Hypothalamus (tissue), 51 donors: ENCODE measurements at regions not wholly inside any gene's neighbourhood (a gene's known extent, or its start where the extent isn't known, plus 50 kb on each side); places are given as distances from the start of the nearest gene placed in this dataset.
"Not testable (repeated sequence)": the region's sequence is repeated elsewhere in the genome, so short reads cannot be mapped to it uniquely, and the experiment has no call there.

Experiments
- DNase-seq, 51 donors: peaks; one replicate each; lab custom pipeline; 2025; lab: John Stamatoyannopoulos, UW

DNA sequence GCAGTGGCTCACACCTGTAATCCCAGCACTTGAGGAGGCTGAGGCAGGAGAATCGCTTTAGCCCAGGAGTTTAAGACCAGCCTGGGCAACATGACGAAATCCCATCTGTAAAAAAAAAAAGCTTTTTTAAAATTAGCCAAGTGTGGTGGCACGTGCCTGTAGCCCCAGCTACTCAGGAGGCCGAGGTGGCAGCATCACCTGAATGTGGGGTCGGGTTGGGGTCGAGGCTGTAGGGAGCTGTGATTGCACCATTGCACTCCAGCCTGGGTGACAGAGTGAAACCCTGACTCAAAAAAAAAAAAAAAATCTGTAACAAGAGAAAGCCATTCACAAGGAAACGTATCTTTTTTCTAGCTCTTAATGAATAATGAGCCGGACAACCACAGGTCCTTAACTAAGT lies 74.7 kb upstream of the DLG1 start:
- DNase-seq: no peak

GRCh38 chr3:197372047-197372661 lies 73.7 kb upstream of the DLG1 start:
- no peak for DNase-seq

DNA sequence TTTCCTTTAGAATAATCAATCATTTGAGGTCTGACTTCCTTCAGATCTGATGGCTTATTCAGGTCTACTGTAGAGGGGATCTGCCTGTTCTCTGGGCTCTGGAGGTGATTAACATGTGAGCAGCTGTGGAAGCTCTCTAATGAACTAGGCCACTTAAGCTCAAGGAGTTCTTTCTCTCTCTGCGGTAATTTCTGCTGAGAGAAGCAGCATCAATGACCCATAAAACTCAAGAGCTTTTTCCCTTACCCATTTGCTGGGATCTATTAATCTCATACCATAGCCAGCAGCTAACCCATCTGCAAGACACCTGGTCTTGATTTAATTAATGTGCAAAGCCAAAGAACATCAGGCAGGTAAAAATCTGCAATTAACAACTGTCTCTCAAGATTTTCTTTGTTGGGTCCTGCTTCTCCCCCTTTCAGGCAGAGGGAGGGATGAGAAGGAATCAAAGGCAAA lies 73.2 kb upstream of the DLG1 start:
- no peak for DNase-seq

DNA sequence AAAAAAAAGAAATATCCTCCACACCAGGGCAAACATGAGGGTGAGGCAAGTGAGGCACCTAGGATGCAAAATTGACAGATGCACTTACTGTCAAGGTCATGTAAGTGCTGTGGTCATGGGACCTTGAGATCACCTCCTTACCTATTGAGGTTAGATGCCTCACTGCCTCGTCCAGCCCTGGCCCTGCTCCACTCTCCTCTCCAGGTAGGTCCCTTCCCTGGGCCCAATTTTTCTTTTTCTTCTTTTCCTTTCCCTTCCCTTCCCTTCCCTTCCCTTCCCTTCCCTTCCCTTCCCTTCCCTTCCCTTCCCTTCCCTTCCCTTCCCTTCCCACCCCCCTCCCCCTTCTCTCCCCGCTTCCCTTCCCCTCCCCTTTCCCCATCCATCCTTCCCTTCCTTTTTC lies 71.1 kb upstream of the DLG1 start:
- no peak for DNase-seq

GRCh38 chr3:197368821-197369220 lies 70.4 kb upstream of the DLG1 start:
- DNase-seq: no peak

DNA sequence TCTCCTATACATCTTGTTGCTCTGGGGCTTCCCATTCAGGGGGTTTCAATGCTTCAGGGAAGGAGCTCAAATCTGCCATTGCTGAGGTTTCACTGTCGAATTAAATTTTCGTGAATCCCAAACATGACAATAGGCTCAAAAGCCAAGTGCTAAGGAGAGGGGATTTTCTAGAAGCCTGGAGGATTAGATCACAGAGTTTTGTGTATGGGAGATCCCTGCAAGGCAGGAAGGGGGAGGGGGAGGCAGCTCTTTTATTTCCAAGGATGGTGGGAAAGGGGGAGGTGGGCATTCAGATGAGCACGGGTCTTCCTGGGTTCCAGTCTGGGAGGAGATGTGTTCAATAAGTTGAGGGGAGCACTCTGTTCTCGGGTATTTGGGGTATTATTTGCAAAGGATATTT lies 69.9 kb upstream of the DLG1 start:
- DNase-seq: no peak

DNA sequence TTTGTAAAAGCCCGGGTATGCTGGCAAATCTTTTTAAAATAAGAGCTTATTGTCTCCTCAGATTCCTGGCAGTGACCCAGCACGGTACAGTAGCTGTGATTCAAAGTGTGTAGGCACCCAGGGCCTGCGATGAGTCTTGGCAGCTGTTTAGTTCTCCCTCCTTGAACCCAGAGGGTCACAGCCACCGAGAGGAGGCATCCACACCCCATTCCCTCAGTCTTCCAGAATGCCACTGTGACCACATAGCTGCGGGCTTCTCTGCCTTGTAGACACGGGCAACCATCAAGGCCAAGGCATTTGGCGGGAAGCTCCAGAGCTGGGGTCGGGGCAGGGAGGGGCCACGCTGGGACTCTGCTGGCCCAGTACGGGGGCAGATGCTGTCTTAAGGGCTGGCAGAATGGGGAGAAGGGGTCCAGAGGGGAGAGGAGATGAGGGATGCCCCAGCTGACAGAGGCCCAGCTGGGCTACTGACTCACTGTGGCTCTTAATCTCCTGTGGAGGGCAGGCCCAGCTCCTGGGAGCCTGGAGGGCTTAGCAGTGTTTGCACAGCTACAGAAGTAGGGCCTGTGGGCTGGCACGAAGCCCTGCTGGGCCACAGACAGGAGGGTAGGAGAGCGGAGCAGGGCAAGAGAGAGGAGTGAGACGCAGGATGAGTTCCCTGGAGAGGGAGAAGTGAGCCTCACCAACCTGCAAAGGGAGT lies 68.8 kb upstream of the DLG1 start:
- peak in 13 of 51 donors; percentile 14 to 65 (median 22) for DNase-seq

DNA sequence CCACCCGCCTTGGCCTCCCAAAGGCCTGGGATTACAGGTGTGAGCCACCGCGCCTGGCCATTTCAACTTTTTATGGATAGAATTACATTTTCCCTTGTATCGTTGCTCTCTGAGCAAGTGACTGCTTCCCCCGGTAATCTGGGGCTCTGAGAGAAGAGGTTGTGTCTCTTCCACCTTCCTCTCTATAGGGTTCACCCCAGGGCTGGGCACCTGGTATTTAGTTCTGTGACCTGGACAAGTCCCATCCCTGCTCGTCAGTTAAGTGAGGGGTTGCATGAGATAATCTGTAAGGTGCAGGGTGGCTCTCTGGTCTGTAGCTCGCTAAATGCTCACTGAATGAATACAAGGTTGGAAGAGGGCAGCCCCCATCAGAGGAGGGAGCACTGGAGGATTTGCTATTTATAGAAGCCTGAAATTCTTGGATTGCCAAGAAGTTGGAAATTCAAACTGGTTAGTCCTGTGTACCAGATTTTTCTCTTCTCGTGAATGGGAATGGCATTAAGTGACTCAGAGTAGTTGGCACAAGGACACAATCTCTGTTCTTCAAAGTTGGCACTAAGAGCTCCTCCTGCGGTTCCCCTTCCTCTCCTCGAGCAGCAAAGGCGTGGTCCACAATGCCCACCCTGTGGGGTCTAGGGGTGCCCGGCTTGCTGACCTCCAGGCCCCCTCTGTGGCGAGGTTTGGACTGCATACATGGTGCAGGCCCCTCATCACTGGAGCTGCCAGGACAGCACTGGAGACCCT lies 68.1 kb upstream of the DLG1 start:
- peak in 3 of 51 donors; percentile 11 to 37 (median 21) for DNase-seq

DNA sequence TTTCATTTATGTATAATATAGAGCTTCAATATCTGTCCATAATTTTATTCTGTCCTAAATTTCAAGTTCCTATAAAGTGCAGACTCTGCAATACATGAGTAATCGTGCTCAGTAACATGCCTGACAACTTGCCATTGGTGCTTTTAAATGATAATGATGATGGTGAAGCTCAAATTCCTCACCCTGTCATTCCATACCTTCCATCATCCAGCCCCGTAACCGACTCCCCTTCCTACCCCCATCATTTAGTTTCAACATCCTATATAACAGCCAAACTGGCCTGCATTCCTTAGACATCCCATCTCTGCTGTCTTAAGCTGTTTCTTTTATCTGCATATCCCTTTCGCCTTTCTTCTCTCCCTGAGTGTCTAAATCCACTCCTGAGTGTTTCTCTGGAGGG lies 67.2 kb upstream of the DLG1 start:
- no peak for DNase-seq

DNA sequence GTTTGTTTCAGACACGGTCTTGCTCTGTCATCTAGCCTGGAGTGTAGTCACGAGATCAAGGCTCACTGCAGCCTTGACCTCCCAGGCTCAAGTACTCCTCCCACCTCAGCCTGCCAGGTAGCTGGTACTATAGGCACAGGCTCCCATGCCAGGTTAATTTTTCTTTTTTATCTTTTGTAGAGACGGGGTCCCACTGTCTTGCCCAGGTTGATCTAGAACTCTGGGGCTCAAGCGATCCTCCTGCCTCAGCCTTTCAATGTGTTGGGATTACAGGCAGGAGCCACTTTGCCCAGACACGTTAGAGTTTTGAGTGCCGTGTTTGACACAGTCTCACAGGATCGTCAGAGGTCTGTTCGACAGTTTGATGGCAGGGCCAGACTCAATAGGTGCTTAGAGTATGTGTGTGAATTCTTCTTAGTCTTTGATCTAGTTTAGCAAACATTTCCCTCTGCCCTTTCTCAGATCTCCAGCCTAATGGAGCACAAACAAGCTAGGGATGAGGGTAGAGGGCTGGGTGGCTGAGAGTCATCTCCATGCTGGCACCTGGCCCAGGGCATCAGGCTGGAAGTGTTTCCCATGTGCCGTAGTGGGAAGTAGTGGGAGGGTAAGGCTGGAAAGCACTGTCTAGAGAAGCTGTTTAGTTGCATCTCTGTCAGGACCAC lies 66.1 kb upstream of the DLG1 start:
- DNase-seq: peak in 8 of 51 donors; percentile 8 to 31 (median 16)

GRCh38 chr3:197363553-197364409 lies 65.4 kb upstream of the DLG1 start:
- DNase-seq: no peak

DNA sequence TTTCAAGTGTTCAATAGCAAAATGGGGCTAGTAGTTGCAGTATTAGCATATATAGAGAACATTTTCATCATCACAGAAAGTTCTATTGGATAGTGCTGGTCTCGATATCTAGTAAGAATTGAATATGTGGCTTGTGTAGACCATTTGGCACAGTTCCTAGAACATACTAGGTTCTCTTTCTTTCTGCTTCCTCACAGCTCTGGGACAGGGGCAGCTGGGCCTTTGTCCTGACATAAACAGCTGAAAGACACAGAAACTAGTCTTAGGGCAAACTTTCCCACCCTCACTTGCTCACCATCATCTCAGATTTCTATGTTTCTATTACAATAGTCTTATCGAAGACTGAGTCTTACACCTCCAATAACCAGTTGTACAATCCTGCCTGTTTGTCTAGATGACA lies 63.7 kb upstream of the DLG1 start:
- no peak for DNase-seq

- DNase-seq: not testable (repeated sequence)
Measured at GRCh38 chr3:197360095-197360494, 61.7 kb upstream of the DLG1 start.

- DNase-seq: not testable (repeated sequence)
Measured at GRCh38 chr3:197359476-197359875, 61.1 kb upstream of the DLG1 start.

DNA sequence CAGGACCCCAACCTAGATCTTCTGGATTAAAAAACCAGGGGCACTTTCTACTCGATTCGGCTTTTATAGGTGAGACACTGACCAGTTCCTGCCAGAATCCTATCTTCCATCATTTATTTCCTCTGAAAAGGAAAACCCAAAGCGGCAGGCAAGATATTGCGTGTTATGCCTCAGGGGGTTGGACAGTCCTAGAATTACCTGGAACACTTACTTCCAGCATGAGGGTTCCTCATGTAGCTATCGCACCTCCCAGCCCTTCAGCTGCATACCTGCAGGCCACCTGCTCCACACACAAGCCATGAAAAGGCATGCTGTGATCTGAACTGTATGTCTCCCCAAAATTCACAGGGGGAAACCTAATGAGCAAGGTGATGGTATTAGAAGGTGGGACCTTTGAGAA lies 58.3 kb upstream of the DLG1 start:
- DNase-seq: no peak

DNA sequence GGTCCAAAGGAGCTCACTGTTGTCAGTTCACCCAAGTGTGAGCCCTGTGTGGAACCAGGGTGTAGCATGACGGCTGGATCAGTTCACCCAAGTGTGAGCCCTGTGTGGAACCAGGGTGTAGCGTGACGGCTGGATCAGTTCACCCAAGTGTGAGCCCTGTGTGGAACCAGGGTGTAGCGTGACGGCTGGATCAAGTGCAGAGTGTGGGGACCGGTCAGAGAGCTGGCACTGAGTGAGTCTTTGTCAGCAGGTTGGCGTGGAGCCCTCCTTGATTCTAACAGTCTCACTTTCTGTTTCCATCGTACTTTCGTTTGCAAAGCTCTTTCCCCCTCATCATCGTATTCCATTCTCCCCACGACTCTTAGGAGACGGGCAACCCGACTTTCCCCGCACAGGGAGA lies 57.9 kb upstream of the DLG1 start:
- peak in 31 of 51 donors; percentile 9 to 77 (median 46) for DNase-seq

GRCh38 chr3:197355713-197356112 lies 57.3 kb upstream of the DLG1 start:
- no peak for DNase-seq

GRCh38 chr3:197354568-197355001 lies 56.2 kb upstream of the DLG1 start:
- peak in 18 of 51 donors; percentile 8 to 50 (median 24) for DNase-seq

DNA sequence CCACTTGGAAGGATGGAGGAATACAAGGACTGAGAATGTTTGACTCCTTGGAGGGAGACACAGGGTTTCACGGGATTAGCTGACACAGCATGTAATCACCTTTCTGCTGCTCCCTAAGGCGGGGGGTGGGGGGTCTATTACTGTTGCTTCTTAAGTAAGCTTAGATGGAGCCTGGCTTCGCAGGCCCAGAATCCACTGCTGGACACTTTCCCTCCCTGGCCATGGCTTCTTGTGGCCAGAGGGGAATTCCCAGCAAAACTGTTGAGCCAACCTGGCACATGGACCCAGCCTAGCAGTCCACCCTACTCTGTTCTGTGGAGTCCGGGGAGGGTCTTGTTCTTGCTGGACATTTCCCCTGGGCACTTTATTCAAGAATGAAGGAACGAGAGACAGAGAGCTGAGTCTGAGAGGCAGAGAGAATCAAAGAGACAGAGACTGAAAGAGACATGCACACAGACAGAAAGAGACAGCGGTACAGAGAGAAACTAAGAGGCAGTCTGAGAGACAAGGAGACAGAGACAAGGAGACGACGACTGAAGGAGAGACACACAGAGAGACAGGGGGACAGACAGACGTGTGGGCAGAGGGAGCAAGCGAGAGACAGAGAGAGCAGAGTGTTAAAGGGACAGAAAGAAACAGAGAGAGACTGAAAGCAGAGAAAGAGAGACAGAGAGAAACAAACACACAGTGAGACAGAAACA lies 55.6 kb upstream of the DLG1 start:
- DNase-seq: no peak
